GM19239 (cell line): ENCODE measurements at regions not wholly inside any gene's neighbourhood (a gene's known extent, or its start where the extent isn't known, plus 50 kb on each side); places are given as distances from the start of the nearest gene placed in this dataset.

Source experiments
- DNase-seq: peaks from one replicate; pipeline ENCODE4 v3.0.0; 2011; ENCODE audit warnings: low spot score; ENCODE audit not compliant: insufficient read length
- FAIRE-seq: peaks from 2 replicates; lab custom pipeline; 2011; peaks lifted over from hg19 to GRCh38; lab: Jason Lieb, UNC

- DNase-seq (no peak), FAIRE-seq (no peak)
These were observed 515.7 kb upstream of the HS6ST1 start for GRCh38 chr2:128834207-128834879.

- FAIRE-seq: no peak
- DNase-seq: no peak
These were observed 516.2 kb upstream of the HS6ST1 start for GRCh38 chr2:128834880-128835252.

GRCh38 chr2:128835342-128835855, 516.7 kb upstream of the HS6ST1 start:
- FAIRE-seq (no peak), DNase-seq (no peak)

GRCh38 chr2:128835974-128836373, 517.3 kb upstream of the HS6ST1 start:
- no peak for FAIRE-seq
- DNase-seq: no peak

GRCh38 chr2:128836559-128837100, 518.0 kb upstream of the HS6ST1 start:
- DNase-seq: no peak
- no peak for FAIRE-seq

GRCh38 chr2:128838244-128838643, 519.6 kb upstream of the HS6ST1 start:
- FAIRE-seq (no peak), DNase-seq (no peak)

- DNase-seq (no peak), FAIRE-seq (no peak)
These were observed 523.1 kb upstream of the HS6ST1 start for GRCh38 chr2:128841803-128842202.

- DNase-seq (no peak), FAIRE-seq (no peak)
These were observed 548.6 kb upstream of the HS6ST1 start for GRCh38 chr2:128867311-128867710.

GRCh38 chr2:128867936-128868636, 549.4 kb upstream of the HS6ST1 start:
- DNase-seq (no peak), FAIRE-seq (no peak)

- no peak for DNase-seq
- no peak for FAIRE-seq
These were observed 550.3 kb upstream of the HS6ST1 start for GRCh38 chr2:128868686-128869551.

- FAIRE-seq: no peak
- no peak for DNase-seq
These were observed 555.9 kb upstream of the HS6ST1 start for GRCh38 chr2:128874608-128875007.

GRCh38 chr2:128876986-128877983, 558.6 kb upstream of the HS6ST1 start:
- no peak for FAIRE-seq
- no peak for DNase-seq

- no peak for DNase-seq
- FAIRE-seq: no peak
These were observed 560.5 kb upstream of the HS6ST1 start for GRCh38 chr2:128879161-128879560.

- DNase-seq (no peak), FAIRE-seq (no peak)
These were observed 576.2 kb upstream of the HS6ST1 start for GRCh38 chr2:128894896-128895295.

GRCh38 chr2:128901572-128902391, 583.1 kb upstream of the HS6ST1 start:
- FAIRE-seq: no peak
- no peak for DNase-seq

GRCh38 chr2:128903637-128904036, 585.0 kb upstream of the HS6ST1 start:
- DNase-seq: no peak
- FAIRE-seq: no peak

- no peak for FAIRE-seq
- DNase-seq: no peak
These were observed 592.6 kb upstream of the HS6ST1 start for GRCh38 chr2:128911276-128911675.

- DNase-seq (no peak), FAIRE-seq (no peak)
These were observed 595.7 kb upstream of the HS6ST1 start for GRCh38 chr2:128914320-128914719.

GRCh38 chr2:128921751-128922150, 603.1 kb upstream of the HS6ST1 start:
- DNase-seq: no peak
- no peak for FAIRE-seq
